IMR-90 (cell line): ENCODE measurements at regions not wholly inside any gene's neighbourhood (a gene's known extent, or its start where the extent isn't known, plus 50 kb on each side); places are given as distances from the start of the nearest gene placed in this dataset.

ENCODE experiments used
- ATAC-seq: fragments of 200-7000 bp; cut with Tn5 transposase; 2 replicates; pipeline ENCODE4 v1.9.1; 2020; ENCODE audit warnings: low read depth, mild to moderate bottlenecking, moderate library complexity
- BruUV-seq: library from RNA; stranded (reverse); fragments of 400-500 nt; replicated peaks from 2 replicates; lab custom pipeline; 2021; lab: Mats Ljungman, UMichigan
- CTCF ChIA-PET: fragments of 300-600 bp; formaldehyde crosslinking; extraction: SDS; loops from one replicate; lab custom pipeline; 2021; ENCODE audit warnings: antibody characterized with exemption; lab: Yijun Ruan, JAX
- POLR2A ChIA-PET: fragments of 300-600 bp; sonication (Branson Sonifier 250); formaldehyde crosslinking; loops from one replicate; lab custom pipeline; 2022; ENCODE audit warnings: antibody characterized with exemption; ENCODE audit not compliant: unreplicated experiment; lab: Charles Lee
- DNase-seq: peaks from one replicate; pipeline ENCODE4 v3.0.0; 2013
- H2AFZ ChIP-seq: replicated peaks from 2 replicates; pipeline ENCODE3; 2013; ENCODE audit warnings: low read length, mild to moderate bottlenecking; ENCODE audit not compliant: poor library complexity
- H2AK5ac ChIP-seq: 2 replicates; pipeline ENCODE4 v1.6.1; 2013; ENCODE audit warnings: low read depth, low read length, inconsistent platforms
- H2AK9ac ChIP-seq: replicated peaks from 2 replicates; pipeline ENCODE3; 2013; ENCODE audit warnings: mild to moderate bottlenecking, low read depth, low read length, moderate library complexity; ENCODE audit not compliant: poor library complexity
- H2BK120ac ChIP-seq: 2 replicates; pipeline ENCODE4 v1.6.1; 2013; ENCODE audit warnings: low read depth, low read length, inconsistent platforms
- H2BK15ac ChIP-seq: 3 replicates; pipeline ENCODE4 v1.6.1; 2013; ENCODE audit warnings: low read depth, low read length, inconsistent platforms
- H2BK20ac ChIP-seq: 2 replicates; pipeline ENCODE4 v1.6.1; 2013; ENCODE audit warnings: low read depth, mild to moderate bottlenecking, inconsistent platforms, low read length, moderate library complexity
- H2BK5ac ChIP-seq: 2 replicates; pipeline ENCODE4 v1.6.1; 2013; ENCODE audit warnings: mild to moderate bottlenecking, low read depth, low read length, inconsistent platforms; ENCODE audit not compliant: poor library complexity, severe bottlenecking
- H3K14ac ChIP-seq: replicated peaks from 2 replicates; pipeline ENCODE4 v1.6.1; 2013; ENCODE audit warnings: low read depth, low read length, inconsistent platforms
- H3K18ac ChIP-seq: 2 replicates; pipeline ENCODE4 v1.6.1; 2013; ENCODE audit warnings: low read depth, low read length, control low read depth
- H3K23ac ChIP-seq: 2 replicates; pipeline ENCODE4 v1.6.1; 2013; ENCODE audit warnings: low read depth, low read length, inconsistent platforms
- H3K27ac ChIP-seq: 2 replicates; pipeline ENCODE4 v1.5.1; 2013; ENCODE audit warnings: mild to moderate bottlenecking, control low read depth, low read length; ENCODE audit not compliant: insufficient read depth
- H3K27me3 ChIP-seq: 2 replicates; pipeline ENCODE4 v1.6.1; 2013; ENCODE audit warnings: low read length; ENCODE audit not compliant: control insufficient read depth, insufficient read depth
- H3K36me3 ChIP-seq: 2 replicates; pipeline ENCODE4 v1.6.1; 2013; ENCODE audit warnings: low read length, mixed read lengths; ENCODE audit not compliant: control insufficient read depth, insufficient read depth
- H3K4ac ChIP-seq: 2 replicates; pipeline ENCODE4 v1.6.1; 2013; ENCODE audit warnings: low read depth, low read length, inconsistent platforms
- H3K4me1 ChIP-seq: 2 replicates; pipeline ENCODE4 v1.6.1; 2013; ENCODE audit warnings: low read length, mixed read lengths; ENCODE audit not compliant: control insufficient read depth, insufficient read depth
- H3K4me2 ChIP-seq: 2 replicates; pipeline ENCODE4 v1.6.1; 2013; ENCODE audit warnings: low read depth, mild to moderate bottlenecking, control low read depth, low read length, moderate library complexity
- H3K4me3 ChIP-seq: 2 replicates; pipeline ENCODE4 v1.5.1; 2013; ENCODE audit warnings: low read depth, mild to moderate bottlenecking, control low read depth, low read length, moderate library complexity; ENCODE audit not compliant: insufficient read depth
- H3K56ac ChIP-seq: 2 replicates; pipeline ENCODE4 v1.6.1; 2013; ENCODE audit warnings: low read length, inconsistent platforms; ENCODE audit not compliant: insufficient read depth; ENCODE audit errors: extremely low read depth
- H3K79me1 ChIP-seq, 2 experiments: 2 replicates each; pipeline ENCODE4 v1.6.1; 2013; ENCODE audit warnings: low read length in 2 of 2, inconsistent platforms in 1 of 2, low read depth in 1 of 2
- H3K9ac ChIP-seq: 2 replicates; pipeline ENCODE4 v1.6.1; 2013; ENCODE audit warnings: low read depth, low read length, control low read depth
- H3K9me1 ChIP-seq: 2 replicates; pipeline ENCODE4 v1.6.1; 2013; ENCODE audit warnings: low read length, inconsistent platforms; ENCODE audit not compliant: insufficient read depth
- H3K9me3 ChIP-seq: 2 replicates; pipeline ENCODE4 v1.6.1; 2013; ENCODE audit warnings: low read length; ENCODE audit not compliant: control insufficient read depth, insufficient read depth
- H4K20me1 ChIP-seq: 2 replicates; pipeline ENCODE4 v1.6.1; 2013; ENCODE audit warnings: low read length, inconsistent platforms; ENCODE audit not compliant: insufficient read depth
- H4K5ac ChIP-seq: 2 replicates; pipeline ENCODE4 v1.6.1; 2013; ENCODE audit warnings: mild to moderate bottlenecking, low read depth, low read length, control low read depth
- H4K8ac ChIP-seq, 2 experiments: 2 replicates each; pipeline ENCODE4 v1.6.1; 2013; ENCODE audit warnings: low read depth in 2 of 2, low read length in 2 of 2, control low read depth in 1 of 2, inconsistent platforms in 1 of 2
- H4K91ac ChIP-seq: 2 replicates; pipeline ENCODE4 v1.6.1; 2013; ENCODE audit warnings: low read depth, low read length, inconsistent platforms; ENCODE audit not compliant: insufficient read depth
- CEBPB ChIP-seq: IDR thresholded peaks from 2 replicates; pipeline ENCODE4 v1.6.1; 2012; ENCODE audit warnings: low read depth, low read length, improper control_type of control experiment
- MAFK ChIP-seq: IDR thresholded peaks from 2 replicates; pipeline ENCODE4 v1.6.1; 2012; ENCODE audit warnings: low read depth, low read length, improper control_type of control experiment
- MAZ ChIP-seq: IDR thresholded peaks from 2 replicates; pipeline ENCODE4 v1.6.1; 2012; ENCODE audit warnings: low read depth, mild to moderate bottlenecking, low read length, improper control_type of control experiment, moderate library complexity, borderline replicate concordance
- MXI1 ChIP-seq: IDR thresholded peaks from 2 replicates; pipeline ENCODE4 v1.6.1; 2012; ENCODE audit warnings: low read depth, mild to moderate bottlenecking, low read length, moderate library complexity, borderline replicate concordance
- POLR2A ChIP-seq: IDR thresholded peaks from 2 replicates; pipeline ENCODE4 v1.6.1; 2012; ENCODE audit warnings: mild to moderate bottlenecking, low read depth, low read length
- RAD21 ChIP-seq: IDR thresholded peaks from 2 replicates; pipeline ENCODE4 v1.6.1; 2012; ENCODE audit warnings: low read length, improper control_type of control experiment
- RFX5 ChIP-seq: IDR thresholded peaks from 2 replicates; pipeline ENCODE4 v1.8.0; 2012; ENCODE audit warnings: low read depth, mild to moderate bottlenecking, low read length, moderate library complexity
- WGBS, 2 experiments: methylation state at CpG; one replicate each; pipeline versions ENCODE4 v1.1.5 to v1.1.7; 2013; ENCODE audit warnings: missing lambda C conversion rate in 2 of 2; ENCODE audit not compliant: insufficient read length in 1 of 2; ENCODE audit errors: extremely low coverage in 2 of 2; 5-methylcytosine and 5-hydroxymethylcytosine counted together
- dilution Hi-C: fragments of 300-500 bp; cut with HindIII; formaldehyde crosslinking; loops from one replicate; pipeline ENCODE4 v1.14.3; 2018; ENCODE audit warnings: low sequenced_read_pairs; ENCODE audit not compliant: unreplicated experiment
- in situ Hi-C: fragments of 300-500 bp; cut with MboI; formaldehyde crosslinking; loops from 3 replicates; pipeline ENCODE4 v1.14.3; 2019; ENCODE audit warnings: low sequenced_read_pairs, inconsistent platforms, mixed read lengths
- intact Hi-C: fragments of 100-400 bp; cut with micrococcal nuclease; formaldehyde crosslinking; loops from 2 replicates; pipeline ENCODE4 v1.10.0; 2022

- H3K4me3 ChIP-seq, result no peak overlapping the region
- H3K36me3 ChIP-seq, result no peaks in the 10 kb centered on the region
- no peak overlapping the region for H2BK120ac ChIP-seq
- no peak overlapping the region for H2AK5ac ChIP-seq
- TF ChIP-seq POLR2A (no peak), MXI1 (no peak), MAZ (no peak), RFX5 (no peak), RAD21 (no peak), CEBPB (no peak), MAFK (no peak)
- H3K27ac ChIP-seq, result no peak overlapping the region
- H3K14ac ChIP-seq, result no peak overlapping the region
- intact Hi-C loops (no loop called here), dilution Hi-C loops (no loop called here), in situ Hi-C loops (no loop called here)
- H4K8ac ChIP-seq, result no peak overlapping the region
- H3K9me1 ChIP-seq, result no peaks in the 10 kb centered on the region
- no peak overlapping the region for H2AFZ ChIP-seq
- H4K91ac ChIP-seq, result no peak overlapping the region
- BruUV-seq, result no TSS peak
- WGBS, 2 experiments, result no CpG with 5 or more reads among the region's 6 CpGs
- H2BK5ac ChIP-seq, result no peak overlapping the region
- H3K56ac ChIP-seq, result no peak overlapping the region
- H3K4me2 ChIP-seq, result no peak overlapping the region
- no peak overlapping the region for H2AK9ac ChIP-seq
- CTCF ChIA-PET, result interaction anchor here (0.5 kb wide), 1 partner anchor 228 kb away, joined by 3 read pairs; no protein-coding TSS in a partner anchor
- H3K79me1 ChIP-seq, result no peaks in the 10 kb centered on the region
- H3K4me1 ChIP-seq, result no peaks in the 10 kb centered on the region
- H3K23ac ChIP-seq, result no peak overlapping the region
- no peak overlapping the region for H2BK15ac ChIP-seq
- no peaks in the 10 kb centered on the region for H3K9me3 ChIP-seq
- no peak for DNase-seq
- no peak overlapping the region for H3K9ac ChIP-seq
- H3K4ac ChIP-seq, result no peak overlapping the region
- ATAC-seq, result no peak
- no peak overlapping the region for H4K5ac ChIP-seq
- POLR2A ChIA-PET, result no interaction called here
- no peak overlapping the region for H3K18ac ChIP-seq
- H3K27me3 ChIP-seq, result peaks cover 8% of the 10 kb centered on the region; the same call in 1 of the 2 replicates
- H4K20me1 ChIP-seq, result no peaks in the 10 kb centered on the region
- H2BK20ac ChIP-seq, result no peak overlapping the region
Observed at GRCh38 chr1:62937634-62938296, 153.8 kb downstream of the ATG4C start.
